HCT116 (cell line): ENCODE measurements at regions not wholly inside any gene's neighbourhood (a gene's known extent, or its start where the extent isn't known, plus 50 kb on each side); places are given as distances from the start of the nearest gene placed in this dataset.

ENCODE experiments used
- EGR1 ChIP-seq: IDR thresholded peaks from 2 replicates; pipeline ENCODE4 v1.6.1; 2012; ENCODE audit warnings: low read depth
- YY1 ChIP-seq: IDR thresholded peaks from 2 replicates; pipeline ENCODE4 v1.6.1; 2011; ENCODE audit warnings: low read length, low read depth, moderate library complexity, mild to moderate bottlenecking; ENCODE audit not compliant: insufficient replicate concordance; ENCODE audit errors: extremely low read depth
- TF ChIP-seq, protein P1 (sequence below), 3 experiments: fragments of 200-600 bp in 1 of 3; sonication (generic) in 1 of 3; IDR thresholded peaks in 2 of 3; conservative IDR thresholded peaks in 1 of 3; 2 replicates each; pipeline ENCODE4 v1.5.1; 2012 to 2017; ENCODE audit warnings: low read depth in 2 of 3, low read length in 2 of 3, antibody characterized with exemption in 1 of 3, borderline replicate concordance in 1 of 3, control low read depth in 1 of 3, mild to moderate bottlenecking in 1 of 3, mixed read lengths in 1 of 3, mixed run types in 1 of 3, moderate library complexity in 1 of 3; ENCODE audit not compliant: insufficient read depth in 1 of 3

DNA sequence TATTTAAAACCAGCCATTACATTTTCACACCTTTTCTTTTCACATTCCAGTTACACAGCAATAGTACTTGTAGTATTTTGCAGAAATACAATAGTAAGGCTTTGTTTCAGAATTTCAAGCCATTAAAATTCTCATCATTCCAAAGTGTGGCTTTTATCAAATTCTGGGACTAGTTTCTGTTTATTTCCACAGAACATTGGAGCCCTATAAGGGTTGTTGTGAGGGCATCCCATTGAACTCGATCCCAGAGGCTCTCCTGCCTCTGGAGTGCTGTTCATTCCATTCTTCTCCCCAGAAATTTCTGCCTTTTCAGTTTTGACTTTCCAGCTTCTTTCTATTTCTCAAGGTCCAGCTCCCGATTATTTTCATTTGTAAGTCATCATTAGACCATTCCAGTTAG, 645.5 kb downstream of the ADGRL2 start:
- TF ChIP-seq, protein P1, sequence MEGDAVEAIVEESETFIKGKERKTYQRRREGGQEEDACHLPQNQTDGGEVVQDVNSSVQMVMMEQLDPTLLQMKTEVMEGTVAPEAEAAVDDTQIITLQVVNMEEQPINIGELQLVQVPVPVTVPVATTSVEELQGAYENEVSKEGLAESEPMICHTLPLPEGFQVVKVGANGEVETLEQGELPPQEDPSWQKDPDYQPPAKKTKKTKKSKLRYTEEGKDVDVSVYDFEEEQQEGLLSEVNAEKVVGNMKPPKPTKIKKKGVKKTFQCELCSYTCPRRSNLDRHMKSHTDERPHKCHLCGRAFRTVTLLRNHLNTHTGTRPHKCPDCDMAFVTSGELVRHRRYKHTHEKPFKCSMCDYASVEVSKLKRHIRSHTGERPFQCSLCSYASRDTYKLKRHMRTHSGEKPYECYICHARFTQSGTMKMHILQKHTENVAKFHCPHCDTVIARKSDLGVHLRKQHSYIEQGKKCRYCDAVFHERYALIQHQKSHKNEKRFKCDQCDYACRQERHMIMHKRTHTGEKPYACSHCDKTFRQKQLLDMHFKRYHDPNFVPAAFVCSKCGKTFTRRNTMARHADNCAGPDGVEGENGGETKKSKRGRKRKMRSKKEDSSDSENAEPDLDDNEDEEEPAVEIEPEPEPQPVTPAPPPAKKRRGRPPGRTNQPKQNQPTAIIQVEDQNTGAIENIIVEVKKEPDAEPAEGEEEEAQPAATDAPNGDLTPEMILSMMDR (IDR thresholded peaks at IDR 0.05 in 2 of 3, conservative IDR thresholded peaks at IDR 0.05 in 1 of 3; ENCODE audit: borderline replicate concordance in 1 of 3, insufficient read depth in 1 of 3, low read depth in 2 of 3, low read length in 2 of 3): no peak
- TF ChIP-seq YY1 (no peak), EGR1 (no peak)
